Liver (tissue), 2 donors: ENCODE measurements at regions not wholly inside any gene's neighbourhood (a gene's known extent, or its start where the extent isn't known, plus 50 kb on each side); places are given as distances from the start of the nearest gene placed in this dataset.

ENCODE experiments used
- CTCF ChIP-seq: fragments of 150-350 bp; IDR thresholded peaks from 2 replicates; pipeline ENCODE4 v1.5.1; 2017; ENCODE audit warnings: improper control_type of control experiment, low read depth, low read length; ENCODE audit not compliant: missing input control
- FOXA1 ChIP-seq: IDR thresholded peaks from 2 replicates; pipeline ENCODE4 v1.6.1; 2016; ENCODE audit warnings: antibody characterized with exemption
- MAX ChIP-seq: IDR thresholded peaks from 2 replicates; pipeline ENCODE4 v1.6.1; 2016; ENCODE audit warnings: antibody characterized with exemption
- REST ChIP-seq: IDR thresholded peaks from 2 replicates; pipeline ENCODE4 v1.6.1; 2016; ENCODE audit warnings: antibody characterized with exemption, mild to moderate bottlenecking
- donor health status: healthy.

- TF ChIP-seq CTCF (no peak), FOXA1 (no peak), MAX (no peak), REST (no peak)
Observed at GRCh38 chr16:51621610-51622009, 470.5 kb upstream of the SALL1 start.
